Peyer's patch (tissue), 4 donors: ENCODE measurements at regions not wholly inside any gene's neighbourhood (a gene's known extent, or its start where the extent isn't known, plus 50 kb on each side); places are given as distances from the start of the nearest gene placed in this dataset.
"Not testable (repeated sequence)": the region's sequence is repeated elsewhere in the genome, so short reads cannot be mapped to it uniquely, and the experiment has no call there.

ENCODE experiments used
- POLR2A ChIP-seq, 2 donors: fragments of 450-650 bp; IDR thresholded peaks; one replicate each; pipeline ENCODE4 v1.5.1; 2017; ENCODE audit warnings: antibody characterized with exemption in 2 of 2, mild to moderate bottlenecking in 2 of 2, moderate library complexity in 2 of 2
- TF ChIP-seq, protein P1 (sequence below), 6 experiments: fragments of 450-650 bp in 4 of 6; fragments of 200-600 bp in 2 of 6; sonication (generic) in 1 of 6; IDR thresholded peaks; one replicate each; pipeline ENCODE4 v1.5.1; 2017 to 2019; ENCODE audit warnings: antibody characterized with exemption in 6 of 6, mild to moderate bottlenecking in 3 of 6, moderate library complexity in 1 of 6

- TF ChIP-seq, protein P1, sequence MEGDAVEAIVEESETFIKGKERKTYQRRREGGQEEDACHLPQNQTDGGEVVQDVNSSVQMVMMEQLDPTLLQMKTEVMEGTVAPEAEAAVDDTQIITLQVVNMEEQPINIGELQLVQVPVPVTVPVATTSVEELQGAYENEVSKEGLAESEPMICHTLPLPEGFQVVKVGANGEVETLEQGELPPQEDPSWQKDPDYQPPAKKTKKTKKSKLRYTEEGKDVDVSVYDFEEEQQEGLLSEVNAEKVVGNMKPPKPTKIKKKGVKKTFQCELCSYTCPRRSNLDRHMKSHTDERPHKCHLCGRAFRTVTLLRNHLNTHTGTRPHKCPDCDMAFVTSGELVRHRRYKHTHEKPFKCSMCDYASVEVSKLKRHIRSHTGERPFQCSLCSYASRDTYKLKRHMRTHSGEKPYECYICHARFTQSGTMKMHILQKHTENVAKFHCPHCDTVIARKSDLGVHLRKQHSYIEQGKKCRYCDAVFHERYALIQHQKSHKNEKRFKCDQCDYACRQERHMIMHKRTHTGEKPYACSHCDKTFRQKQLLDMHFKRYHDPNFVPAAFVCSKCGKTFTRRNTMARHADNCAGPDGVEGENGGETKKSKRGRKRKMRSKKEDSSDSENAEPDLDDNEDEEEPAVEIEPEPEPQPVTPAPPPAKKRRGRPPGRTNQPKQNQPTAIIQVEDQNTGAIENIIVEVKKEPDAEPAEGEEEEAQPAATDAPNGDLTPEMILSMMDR (IDR thresholded peaks at IDR 0.05), result not testable (repeated sequence)
- TF ChIP-seq POLR2A (IDR thresholded peaks at IDR 0.05), result not testable (repeated sequence)
These were observed 102.9 kb upstream of the PIAS1 start for GRCh38 chr15:67951187-67951586.
